ENCODE measurements at regions not wholly inside any gene's neighbourhood (a gene's known extent, or its start where the extent isn't known, plus 50 kb on each side); places are given as distances from the start of the nearest gene placed in this dataset.

DNA sequence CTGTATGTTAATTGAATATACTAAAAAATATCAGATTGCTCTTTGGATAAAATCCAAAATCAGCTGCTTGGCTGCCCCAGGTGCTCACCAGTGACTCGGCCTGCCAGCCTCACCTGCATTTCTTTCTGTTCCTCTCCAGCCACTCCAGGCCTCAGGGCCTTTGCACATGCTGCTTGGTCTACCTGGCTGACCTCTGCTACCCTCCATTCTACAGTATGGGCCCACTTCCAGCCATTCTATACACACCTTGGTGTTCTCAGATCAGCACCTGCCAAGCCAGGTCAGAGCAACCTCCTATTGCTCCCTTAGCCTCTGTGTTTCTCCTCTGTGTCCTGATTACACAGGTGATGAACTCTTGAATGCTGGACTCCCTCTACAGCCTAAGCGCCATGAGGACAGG lies 106.6 kb upstream of the TWIST2 start:
- TF ChIP-seq FOXK2 (IDR thresholded peaks at IDR 0.05) (no peak), ARNT (IDR thresholded peaks at IDR 0.05) (no peak), SUZ12 (IDR thresholded peaks at IDR 0.05) (no peak), HDGF (IDR thresholded peaks at IDR 0.05; ENCODE audit: borderline replicate concordance) (no peak), NFRKB (IDR thresholded peaks at IDR 0.05) (no peak), FOXA1 (IDR thresholded peaks at IDR 0.05) (no peak), BHLHE40 (IDR thresholded peaks at IDR 0.05; ENCODE audit: borderline replicate concordance) (no peak)
